Stomach smooth muscle (tissue), 2 donors: ENCODE measurements at regions not wholly inside any gene's neighbourhood (a gene's known extent, or its start where the extent isn't known, plus 50 kb on each side); places are given as distances from the start of the nearest gene placed in this dataset.
"Not testable (repeated sequence)": the region's sequence is repeated elsewhere in the genome, so short reads cannot be mapped to it uniquely, and the experiment has no call there.

ENCODE experiments used
- H3K27ac ChIP-seq: one replicate; pipeline ENCODE4 v1.7.0; 2013; ENCODE audit warnings: mild to moderate bottlenecking, low read length, inconsistent platforms
- H3K27me3 ChIP-seq, 2 donors: one replicate each; pipeline ENCODE4 v1.7.0; 2013; ENCODE audit warnings: low read length in 2 of 2; ENCODE audit not compliant: insufficient read depth in 2 of 2, control insufficient read depth in 1 of 2
- H3K36me3 ChIP-seq, 2 donors: one replicate each; pipeline ENCODE4 v1.7.0; 2013; ENCODE audit warnings: low read length in 2 of 2; ENCODE audit not compliant: control insufficient read depth in 2 of 2, insufficient read depth in 2 of 2
- H3K4me1 ChIP-seq: one replicate; pipeline ENCODE4 v1.7.0; 2013; ENCODE audit warnings: low read length; ENCODE audit not compliant: control insufficient read depth, insufficient read depth
- H3K4me3 ChIP-seq, 2 donors: one replicate each; pipeline ENCODE4 v1.7.0; 2013; ENCODE audit warnings: low read length in 2 of 2
- H3K9ac ChIP-seq, 2 donors: one replicate each; pipeline ENCODE4 v1.7.0; 2013; ENCODE audit warnings: low read length in 2 of 2, mild to moderate bottlenecking in 1 of 2
- H3K9me3 ChIP-seq, 2 donors: one replicate each; pipeline ENCODE4 v1.7.0; 2013; ENCODE audit warnings: low read length in 2 of 2; ENCODE audit not compliant: control insufficient read depth in 2 of 2
- donor health status: healthy.
- donor health status: Pancreatic carcinoma.

DNA sequence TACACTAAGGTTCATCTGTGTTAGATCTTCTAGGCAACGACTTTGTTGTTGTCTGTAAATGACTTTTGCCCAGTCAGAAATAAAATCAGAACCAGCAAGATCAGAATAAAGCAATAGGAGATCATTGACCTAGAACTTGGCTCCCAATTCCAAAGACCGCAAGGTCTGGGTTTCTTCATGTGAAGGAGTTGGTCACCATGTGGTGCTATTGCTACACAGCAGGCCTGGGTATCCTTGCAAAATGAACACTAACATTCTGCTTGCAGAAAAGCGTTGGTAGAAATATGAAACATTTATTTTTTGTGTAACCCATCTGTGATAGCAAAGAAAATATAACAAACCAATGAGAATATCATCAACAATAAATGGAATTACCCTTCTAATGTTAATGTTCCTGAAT, 831.0 kb downstream of the NXPH1 start:
- Histone ChIP-seq H3K9ac (no peak overlapping the region), H3K27ac (no peak overlapping the region), H3K4me3 (no peak overlapping the region), H3K27me3 (no peaks in the 10 kb centered on the region), H3K36me3 (no peaks in the 10 kb centered on the region), H3K4me1 (no peaks in the 10 kb centered on the region), H3K9me3 (no peaks in the 10 kb centered on the region)

DNA sequence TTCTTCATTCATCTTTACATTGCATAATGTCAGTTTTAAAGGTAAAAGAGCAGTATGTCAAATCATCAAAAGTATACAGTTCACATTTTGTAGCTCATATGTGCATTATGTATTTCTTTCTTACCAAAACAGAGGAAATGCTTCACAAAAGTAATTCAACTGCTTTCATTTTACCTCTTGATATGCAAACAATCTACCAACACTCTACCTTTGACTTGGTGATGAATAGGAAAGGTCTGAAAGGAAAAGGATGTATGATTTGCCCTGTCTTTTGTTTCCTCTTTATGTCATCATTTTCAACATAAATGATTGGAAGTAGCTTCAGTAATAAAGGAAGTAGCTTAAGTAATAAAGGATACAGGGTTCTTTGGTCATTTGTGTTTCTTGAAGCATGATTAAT, 846.7 kb downstream of the NXPH1 start:
- Histone ChIP-seq H3K4me1 (no peaks in the 10 kb centered on the region), H3K9ac (no peak overlapping the region), H3K27ac (no peak overlapping the region), H3K36me3 (no peaks in the 10 kb centered on the region), H3K27me3 (no peaks in the 10 kb centered on the region), H3K9me3 (no peaks in the 10 kb centered on the region), H3K4me3 (no peak overlapping the region)

DNA sequence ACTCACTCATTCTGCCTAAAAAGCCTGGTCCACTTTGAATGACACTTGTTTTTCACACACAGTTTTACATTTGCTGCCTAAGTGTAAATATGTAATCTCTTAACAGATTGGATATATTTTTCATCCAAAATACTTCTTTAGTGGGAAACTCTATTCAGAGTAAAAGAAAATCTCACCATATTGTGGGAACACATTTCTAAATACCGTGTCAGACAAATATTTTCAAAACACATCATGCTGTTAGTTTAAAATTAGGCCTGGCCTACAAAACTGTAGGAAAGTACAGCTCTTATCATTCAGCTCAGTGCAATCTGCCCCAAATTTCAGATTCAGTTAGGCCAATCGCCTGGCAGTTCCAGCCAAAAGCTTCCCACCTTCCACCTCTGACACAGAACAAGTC, 849.8 kb downstream of the NXPH1 start:
- Histone ChIP-seq H3K9me3 (no peaks in the 10 kb centered on the region), H3K4me3 (no peak overlapping the region), H3K4me1 (no peaks in the 10 kb centered on the region), H3K36me3 (no peaks in the 10 kb centered on the region), H3K9ac (no peak overlapping the region), H3K27me3 (no peaks in the 10 kb centered on the region), H3K27ac (no peak overlapping the region)

DNA sequence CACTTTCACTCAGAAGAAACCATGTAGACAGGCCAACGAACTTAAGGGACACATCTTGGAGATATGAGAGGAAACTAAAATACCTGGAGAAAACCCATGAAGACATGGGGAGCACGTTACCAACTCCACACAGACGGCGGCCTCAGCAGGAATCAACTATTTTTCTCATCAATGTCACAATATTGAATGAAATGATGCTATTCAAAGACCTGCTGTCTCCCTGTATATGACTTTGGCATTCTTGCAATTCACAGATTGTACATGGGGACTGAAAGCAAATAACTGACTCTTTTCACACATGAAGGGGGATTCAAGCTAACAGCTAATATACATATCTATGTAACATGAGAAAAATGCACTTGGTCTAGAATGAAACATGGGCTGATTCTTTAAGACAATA, 869.0 kb downstream of the NXPH1 start:
- Histone ChIP-seq H3K4me1 (no peaks in the 10 kb centered on the region), H3K4me3 (no peak overlapping the region), H3K9ac (no peak overlapping the region), H3K27ac (no peak overlapping the region), H3K9me3 (no peaks in the 10 kb centered on the region), H3K36me3 (no peaks in the 10 kb centered on the region), H3K27me3 (no peaks in the 10 kb centered on the region)

DNA sequence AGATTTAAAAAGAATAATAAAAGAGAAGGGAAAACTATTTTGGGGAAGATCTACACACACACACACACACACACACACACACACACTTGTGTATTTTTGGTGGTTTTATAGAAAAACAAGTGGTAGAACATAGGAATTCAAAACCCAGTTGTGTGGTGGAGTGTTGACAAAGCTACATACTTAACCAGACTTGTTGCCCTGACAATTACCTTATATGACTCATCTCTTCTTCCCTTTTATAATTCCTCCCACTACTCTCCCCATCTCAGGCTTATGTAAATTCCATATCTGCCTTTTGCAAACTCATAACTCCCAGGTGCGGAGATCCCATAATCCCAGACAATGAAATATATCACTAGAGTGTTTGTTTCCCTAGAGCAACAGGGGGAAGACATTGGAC, 873.7 kb downstream of the NXPH1 start:
- no peaks in the 10 kb centered on the region for H3K27me3 ChIP-seq
- H3K9ac ChIP-seq = no peak overlapping the region
- no peaks in the 10 kb centered on the region for H3K9me3 ChIP-seq
- H3K27ac ChIP-seq = no peak overlapping the region
- no peak overlapping the region for H3K4me3 ChIP-seq
- H3K36me3 ChIP-seq = no peaks in the 10 kb centered on the region
- no peaks in the 10 kb centered on the region for H3K4me1 ChIP-seq

DNA sequence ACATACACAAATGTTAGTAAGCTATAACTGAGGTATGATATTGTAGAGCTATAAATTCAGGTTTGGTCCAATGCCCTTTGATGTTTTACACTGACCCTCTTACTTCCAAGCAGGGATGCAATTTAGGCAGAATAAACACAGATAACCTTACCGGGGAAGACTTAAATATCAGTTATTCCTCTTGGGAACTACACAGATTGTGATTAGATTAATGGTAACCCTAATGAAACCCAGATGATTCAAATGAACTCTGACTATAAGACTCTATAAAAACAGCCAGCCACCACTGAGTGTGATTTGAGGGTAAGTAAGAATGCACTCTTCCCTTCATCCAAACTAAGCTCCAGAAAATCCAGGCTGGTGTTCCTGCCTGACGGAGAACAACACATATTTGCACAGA, 891.1 kb downstream of the NXPH1 start:
- H3K9me3 ChIP-seq = no peaks in the 10 kb centered on the region
- H3K27me3 ChIP-seq = no peaks in the 10 kb centered on the region
- H3K36me3 ChIP-seq = no peaks in the 10 kb centered on the region
- H3K4me1 ChIP-seq = no peaks in the 10 kb centered on the region
- H3K4me3 ChIP-seq = no peak overlapping the region
- no peak overlapping the region for H3K9ac ChIP-seq
- no peak overlapping the region for H3K27ac ChIP-seq

DNA sequence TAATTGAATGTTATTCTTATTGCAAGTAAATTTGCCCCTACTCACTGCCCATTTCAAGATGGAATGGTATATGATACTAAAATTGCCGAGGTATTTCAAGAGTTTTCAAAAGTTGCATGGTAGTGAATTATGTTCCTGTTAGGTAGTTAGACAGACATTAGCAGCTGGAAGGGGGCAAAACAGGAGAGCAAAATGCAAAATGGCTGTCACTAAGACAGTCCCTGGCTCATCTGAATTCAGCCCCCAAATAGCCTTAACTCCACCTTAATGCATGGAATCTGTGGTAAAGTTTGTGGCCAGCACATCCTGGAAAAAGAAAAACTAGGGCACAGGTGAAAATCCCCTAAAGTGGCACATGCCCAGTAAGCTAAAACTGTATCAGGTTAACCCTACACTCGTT, 894.9 kb downstream of the NXPH1 start:
- H3K36me3 ChIP-seq = no peaks in the 10 kb centered on the region
- no peak overlapping the region for H3K4me3 ChIP-seq
- no peak overlapping the region for H3K9ac ChIP-seq
- H3K27ac ChIP-seq = no peak overlapping the region
- H3K9me3 ChIP-seq = no peaks in the 10 kb centered on the region
- H3K27me3 ChIP-seq = no peaks in the 10 kb centered on the region
- H3K4me1 ChIP-seq = no peaks in the 10 kb centered on the region

DNA sequence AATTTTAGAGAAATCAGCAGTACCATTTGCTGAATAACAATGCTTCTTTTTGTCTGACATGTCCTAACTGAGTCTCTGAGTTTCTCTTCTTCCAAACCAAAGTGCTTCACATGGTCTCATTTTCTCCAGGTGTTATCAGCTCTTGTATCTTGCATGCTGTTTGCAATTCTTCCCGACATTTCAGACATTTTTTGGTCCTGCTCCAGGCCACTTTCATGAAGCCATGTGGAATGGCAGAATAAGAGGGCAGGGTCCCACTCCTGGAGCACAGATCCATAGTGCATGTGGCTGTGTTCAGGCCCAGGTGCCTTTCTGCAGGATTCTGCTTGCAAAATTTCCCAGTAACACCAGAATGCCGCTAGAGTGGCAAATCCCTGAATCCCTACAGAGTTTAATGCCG, 916.2 kb downstream of the NXPH1 start:
- H3K27ac ChIP-seq = no peak overlapping the region
- H3K9me3 ChIP-seq = no peaks in the 10 kb centered on the region
- H3K27me3 ChIP-seq = no peaks in the 10 kb centered on the region
- no peak overlapping the region for H3K4me3 ChIP-seq
- H3K4me1 ChIP-seq = no peaks in the 10 kb centered on the region
- no peak overlapping the region for H3K9ac ChIP-seq
- no peaks in the 10 kb centered on the region for H3K36me3 ChIP-seq

DNA sequence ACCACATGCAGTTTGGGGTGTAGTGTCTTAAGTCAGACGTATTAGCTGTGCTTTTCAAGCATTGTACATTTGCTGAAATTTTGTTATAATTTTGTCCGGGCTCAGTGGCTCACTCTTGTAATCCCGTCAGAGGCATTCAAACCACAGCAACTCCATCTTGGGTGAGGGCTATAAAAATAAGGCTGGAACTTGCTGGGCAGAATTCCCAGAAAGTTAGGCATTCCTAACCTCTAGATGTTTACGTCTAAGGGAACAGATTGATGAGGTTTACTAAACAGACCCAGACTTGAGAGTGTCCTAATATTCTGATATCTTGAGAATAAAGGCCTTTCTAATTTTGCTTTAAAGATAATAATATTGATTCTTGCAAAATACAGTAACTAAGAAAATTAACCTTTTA, 957.8 kb downstream of the NXPH1 start:
- no peak overlapping the region for H3K4me3 ChIP-seq
- H3K27ac ChIP-seq = no peak overlapping the region

DNA sequence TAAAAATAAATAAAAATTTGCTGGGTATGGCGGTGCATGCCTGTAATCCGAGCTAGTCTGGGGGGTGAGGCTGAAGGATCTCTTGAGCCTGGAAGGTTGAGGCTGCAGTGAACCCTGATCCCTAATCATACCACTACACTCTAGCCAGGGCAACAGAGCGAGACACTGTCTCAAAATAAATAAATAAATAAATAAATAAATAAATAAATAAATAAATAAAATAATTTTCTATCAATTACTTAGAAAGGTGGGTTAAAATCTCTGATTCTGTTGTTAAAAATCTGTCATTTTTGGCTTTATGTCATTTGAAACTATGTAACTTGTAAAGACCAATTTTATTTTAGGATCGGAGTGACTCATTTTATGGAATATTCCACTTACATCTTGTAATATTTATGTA, 958.6 kb downstream of the NXPH1 start:
- Histone ChIP-seq H3K27ac (no peak overlapping the region), H3K9me3 (peaks cover 0 to 6% of the 10 kb centered on the region in 2 donors), H3K4me3 (no peak overlapping the region), H3K27me3 (no peaks in the 10 kb centered on the region), H3K36me3 (no peaks in the 10 kb centered on the region), H3K9ac (no peak overlapping the region), H3K4me1 (no peaks in the 10 kb centered on the region)

More for the DNA sequence above, 957.8 kb downstream of the NXPH1 start:
- Histone ChIP-seq H3K36me3 (no peaks in the 10 kb centered on the region), H3K9ac (no peak overlapping the region), H3K9me3 (peaks cover 0 to 10% of the 10 kb centered on the region in 2 donors), H3K27me3 (no peaks in the 10 kb centered on the region), H3K4me1 (no peaks in the 10 kb centered on the region)

DNA sequence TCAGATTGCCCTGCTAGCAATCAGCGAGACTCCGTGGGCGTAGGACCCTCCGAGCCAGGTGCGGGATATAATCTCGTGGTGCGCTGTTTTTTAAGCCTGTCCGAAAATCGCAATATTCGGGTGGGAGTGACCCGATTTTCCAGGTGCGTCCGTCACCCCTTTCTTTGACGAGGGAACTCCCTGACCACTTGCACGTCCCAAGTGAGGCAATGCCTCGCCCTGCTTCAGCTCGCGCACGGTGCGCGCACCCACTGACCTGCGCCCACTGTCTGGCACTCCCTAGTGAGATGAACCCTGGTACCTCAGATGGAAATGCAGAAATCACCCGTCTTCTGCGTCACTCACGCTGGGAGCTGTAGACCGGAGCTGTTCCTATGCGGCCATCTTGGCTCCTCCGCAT, 971.0 kb downstream of the NXPH1 start:
- H3K4me3 ChIP-seq, H3K9ac ChIP-seq, H3K9me3 ChIP-seq, H3K4me1 ChIP-seq, H3K27ac ChIP-seq, H3K36me3 ChIP-seq, H3K27me3 ChIP-seq: not testable (repeated sequence)

DNA sequence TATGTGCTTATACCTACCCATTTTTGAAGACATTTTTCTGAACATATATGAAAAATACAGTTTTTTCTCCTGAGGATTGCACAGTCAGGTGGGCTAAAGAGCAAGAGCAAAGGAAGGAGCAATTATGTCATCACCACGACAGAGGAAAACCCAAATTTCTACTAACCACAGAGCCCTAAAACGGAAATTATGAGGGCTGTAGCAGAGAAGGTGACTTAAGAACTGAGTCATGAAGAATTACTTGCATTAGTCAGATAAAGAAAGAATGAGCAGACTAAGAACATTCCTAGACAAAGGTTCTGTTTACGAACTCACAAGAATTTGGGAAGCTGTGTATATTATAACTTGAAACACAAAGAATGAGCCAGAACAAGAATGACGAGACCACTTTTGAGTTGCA, 974.4 kb downstream of the NXPH1 start:
- Histone ChIP-seq H3K36me3 (no peaks in the 10 kb centered on the region), H3K4me3 (no peak overlapping the region), H3K9me3 (no peaks in the 10 kb centered on the region), H3K4me1 (no peaks in the 10 kb centered on the region), H3K27me3 (no peaks in the 10 kb centered on the region), H3K27ac (no peak overlapping the region), H3K9ac (no peak overlapping the region)
